Mammary epithelial cell (primary cell): ENCODE measurements at regions not wholly inside any gene's neighbourhood (a gene's known extent, or its start where the extent isn't known, plus 50 kb on each side); places are given as distances from the start of the nearest gene placed in this dataset.

ENCODE experiments used
- EZH2 ChIP-seq: IDR thresholded peaks from 2 replicates; pipeline ENCODE4 v1.6.1; 2012; ENCODE audit warnings: low read length, inconsistent platforms, borderline replicate concordance
- TF ChIP-seq, protein P1 (sequence below), 2 donors: IDR thresholded peaks in 1 of 2; conservative IDR thresholded peaks in 1 of 2; 2 replicates each; pipeline ENCODE4 v1.5.1; 2011 to 2012; ENCODE audit warnings: inconsistent platforms in 2 of 2, low read length in 2 of 2, mild to moderate bottlenecking in 2 of 2, control low read depth in 1 of 2, low read depth in 1 of 2; ENCODE audit not compliant: insufficient read depth in 1 of 2; ENCODE audit errors: extremely low read depth in 1 of 2

DNA sequence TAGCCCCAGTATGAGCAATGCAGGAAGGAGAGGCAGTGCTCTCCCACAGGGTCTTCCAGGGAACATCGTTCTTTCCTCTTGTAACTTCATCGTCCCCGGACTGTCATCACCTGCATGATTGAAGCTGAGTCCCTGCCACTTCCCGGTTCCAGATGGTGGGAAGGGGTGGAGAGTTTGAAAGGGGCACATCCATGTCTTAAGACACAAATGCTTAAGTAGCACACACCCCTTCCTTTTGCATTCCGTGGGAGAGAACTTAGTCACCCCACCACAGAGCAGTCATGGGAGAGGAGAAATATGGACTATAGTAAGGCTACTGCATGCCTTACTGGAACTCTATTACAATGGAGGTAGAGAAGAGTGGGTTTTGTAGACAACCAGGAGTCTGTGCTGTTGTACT lies 165.3 kb upstream of the GAS1 start:
- TF ChIP-seq, protein P1, sequence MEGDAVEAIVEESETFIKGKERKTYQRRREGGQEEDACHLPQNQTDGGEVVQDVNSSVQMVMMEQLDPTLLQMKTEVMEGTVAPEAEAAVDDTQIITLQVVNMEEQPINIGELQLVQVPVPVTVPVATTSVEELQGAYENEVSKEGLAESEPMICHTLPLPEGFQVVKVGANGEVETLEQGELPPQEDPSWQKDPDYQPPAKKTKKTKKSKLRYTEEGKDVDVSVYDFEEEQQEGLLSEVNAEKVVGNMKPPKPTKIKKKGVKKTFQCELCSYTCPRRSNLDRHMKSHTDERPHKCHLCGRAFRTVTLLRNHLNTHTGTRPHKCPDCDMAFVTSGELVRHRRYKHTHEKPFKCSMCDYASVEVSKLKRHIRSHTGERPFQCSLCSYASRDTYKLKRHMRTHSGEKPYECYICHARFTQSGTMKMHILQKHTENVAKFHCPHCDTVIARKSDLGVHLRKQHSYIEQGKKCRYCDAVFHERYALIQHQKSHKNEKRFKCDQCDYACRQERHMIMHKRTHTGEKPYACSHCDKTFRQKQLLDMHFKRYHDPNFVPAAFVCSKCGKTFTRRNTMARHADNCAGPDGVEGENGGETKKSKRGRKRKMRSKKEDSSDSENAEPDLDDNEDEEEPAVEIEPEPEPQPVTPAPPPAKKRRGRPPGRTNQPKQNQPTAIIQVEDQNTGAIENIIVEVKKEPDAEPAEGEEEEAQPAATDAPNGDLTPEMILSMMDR (conservative IDR thresholded peaks at IDR 0.05 in 1 of 2, IDR thresholded peaks at IDR 0.05 in 1 of 2; ENCODE audit: extremely low read depth in 1 of 2, insufficient read depth in 1 of 2, low read depth in 1 of 2, low read length in 2 of 2) = no peak
- no peak for TF ChIP-seq EZH2
